ENCODE measurements at regions not wholly inside any gene's neighbourhood (a gene's known extent, or its start where the extent isn't known, plus 50 kb on each side); places are given as distances from the start of the nearest gene placed in this dataset.
A peak's percentile ranks its signal among the peaks of the same experiment; 100 is the strongest.

GRCh38 chr4:17347445-17347844, 164.4 kb downstream of the QDPR start:
- H3K27ac ChIP-seq: no peak overlapping the region
- Mint-ChIP-seq H3K36me3 (no peaks in the 10 kb centered on the region), H3K27me3 (ENCODE audit: insufficient read depth, low read depth) (peaks cover 5% of the 10 kb centered on the region)

DNA sequence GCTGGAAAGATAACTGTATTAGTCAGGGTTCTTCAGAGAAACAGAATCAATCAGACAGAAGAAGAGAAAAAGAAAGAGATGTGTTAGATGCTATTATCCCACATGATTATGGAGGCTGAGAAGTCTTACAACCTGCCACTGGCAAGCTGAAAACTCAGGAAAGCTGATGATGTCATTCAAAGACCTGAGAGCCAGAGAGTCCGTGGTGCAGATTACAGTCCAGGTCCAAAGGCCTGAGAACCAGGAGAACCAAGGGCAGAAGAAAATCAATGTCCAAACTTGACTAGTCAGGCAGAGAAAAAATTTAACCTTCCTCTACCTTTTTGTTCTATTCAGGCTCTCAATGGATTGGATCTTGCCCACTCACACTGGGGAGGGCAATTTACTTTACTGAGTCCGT, 172.5 kb downstream of the QDPR start:
- DNase-seq (ENCODE audit: low spot score): no peak
- Histone ChIP-seq H2AFZ (replicated peaks) (no peak overlapping the region), H3K4me2 (no peak overlapping the region), H3K4me1 (no peaks in the 10 kb centered on the region), H3K36me3 (no peaks in the 10 kb centered on the region), H3K9ac (no peak overlapping the region), H3K27me3 (no peaks in the 10 kb centered on the region), H4K20me1 (ENCODE audit: low read depth) (no peaks in the 10 kb centered on the region), H3K9me3 (ENCODE audit: low read depth) (no peaks in the 10 kb centered on the region), H3F3A (ENCODE audit: low read depth) (no peaks in the 10 kb centered on the region), H3K4me3 (no peak overlapping the region), H3K79me2 (ENCODE audit: low read depth) (no peaks in the 10 kb centered on the region), H3K27ac (no peak overlapping the region)
- no peak overlapping the region for H3K4me3 Mint-ChIP-seq
- H3K4me1 Mint-ChIP-seq: peaks cover 2% of the 10 kb centered on the region
- H3K27ac Mint-ChIP-seq: no peak overlapping the region
- H3K36me3 Mint-ChIP-seq: no peaks in the 10 kb centered on the region
- no peaks in the 10 kb centered on the region for H3K9me3 Mint-ChIP-seq
- TF ChIP-seq, protein P1, sequence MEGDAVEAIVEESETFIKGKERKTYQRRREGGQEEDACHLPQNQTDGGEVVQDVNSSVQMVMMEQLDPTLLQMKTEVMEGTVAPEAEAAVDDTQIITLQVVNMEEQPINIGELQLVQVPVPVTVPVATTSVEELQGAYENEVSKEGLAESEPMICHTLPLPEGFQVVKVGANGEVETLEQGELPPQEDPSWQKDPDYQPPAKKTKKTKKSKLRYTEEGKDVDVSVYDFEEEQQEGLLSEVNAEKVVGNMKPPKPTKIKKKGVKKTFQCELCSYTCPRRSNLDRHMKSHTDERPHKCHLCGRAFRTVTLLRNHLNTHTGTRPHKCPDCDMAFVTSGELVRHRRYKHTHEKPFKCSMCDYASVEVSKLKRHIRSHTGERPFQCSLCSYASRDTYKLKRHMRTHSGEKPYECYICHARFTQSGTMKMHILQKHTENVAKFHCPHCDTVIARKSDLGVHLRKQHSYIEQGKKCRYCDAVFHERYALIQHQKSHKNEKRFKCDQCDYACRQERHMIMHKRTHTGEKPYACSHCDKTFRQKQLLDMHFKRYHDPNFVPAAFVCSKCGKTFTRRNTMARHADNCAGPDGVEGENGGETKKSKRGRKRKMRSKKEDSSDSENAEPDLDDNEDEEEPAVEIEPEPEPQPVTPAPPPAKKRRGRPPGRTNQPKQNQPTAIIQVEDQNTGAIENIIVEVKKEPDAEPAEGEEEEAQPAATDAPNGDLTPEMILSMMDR (IDR thresholded peaks at IDR 0.05): no peak
- TF ChIP-seq EZH2phosphoT487 (IDR thresholded peaks at IDR 0.05) (no peak), EZH2 (IDR thresholded peaks at IDR 0.05) (no peak)
- H3K27me3 Mint-ChIP-seq (ENCODE audit: insufficient read depth, low read depth): peaks cover 5% of the 10 kb centered on the region

More at GRCh38 chr4:17347445-17347844, 164.4 kb downstream of the QDPR start:
- Histone ChIP-seq H3K79me2 (ENCODE audit: low read depth) (no peaks in the 10 kb centered on the region), H3K4me3 (no peak overlapping the region), H2AFZ (replicated peaks) (no peak overlapping the region), H3K36me3 (no peaks in the 10 kb centered on the region), H3K4me1 (no peaks in the 10 kb centered on the region), H3K9ac (no peak overlapping the region), H3K4me2 (no peak overlapping the region), H3K27me3 (no peaks in the 10 kb centered on the region), H4K20me1 (ENCODE audit: low read depth) (no peaks in the 10 kb centered on the region), H3K9me3 (ENCODE audit: low read depth) (no peaks in the 10 kb centered on the region), H3F3A (ENCODE audit: low read depth) (no peaks in the 10 kb centered on the region)
- Mint-ChIP-seq H3K27ac (no peak overlapping the region), H3K4me1 (no peaks in the 10 kb centered on the region), H3K4me3 (no peak overlapping the region), H3K9me3 (peaks cover 6% of the 10 kb centered on the region)
- peak; percentile 36 for DNase-seq (ENCODE audit: low spot score)
- TF ChIP-seq EZH2 (IDR thresholded peaks at IDR 0.05) (no peak), EZH2phosphoT487 (IDR thresholded peaks at IDR 0.05) (no peak)
- TF ChIP-seq, protein P1 (IDR thresholded peaks at IDR 0.05): peak; percentile 60

GRCh38 chr4:17336986-17337385, 174.9 kb downstream of the QDPR start:
- no peak overlapping the region for H3K27ac ChIP-seq
- Mint-ChIP-seq H3K9me3 (no peaks in the 10 kb centered on the region), H3K4me3 (no peak overlapping the region), H3K27ac (no peak overlapping the region), H3K27me3 (ENCODE audit: insufficient read depth, low read depth) (peaks cover 4% of the 10 kb centered on the region), H3K4me1 (peaks cover 2% of the 10 kb centered on the region), H3K36me3 (no peaks in the 10 kb centered on the region)
- no peaks in the 10 kb centered on the region for H3F3A ChIP-seq (ENCODE audit: low read depth)
- H3K4me2 ChIP-seq: no peak overlapping the region
- no peaks in the 10 kb centered on the region for H4K20me1 ChIP-seq (ENCODE audit: low read depth)
- no peak for TF ChIP-seq EZH2 (IDR thresholded peaks at IDR 0.05)
- TF ChIP-seq, protein P1 (IDR thresholded peaks at IDR 0.05): no peak
- no peak for TF ChIP-seq EZH2phosphoT487 (IDR thresholded peaks at IDR 0.05)
- H3K36me3 ChIP-seq: no peaks in the 10 kb centered on the region
- no peak for DNase-seq (ENCODE audit: low spot score)
- no peak overlapping the region for H3K9ac ChIP-seq
- no peak overlapping the region for H2AFZ ChIP-seq (replicated peaks)
- no peak overlapping the region for H3K4me3 ChIP-seq
- H3K27me3 ChIP-seq: no peaks in the 10 kb centered on the region
- H3K79me2 ChIP-seq (ENCODE audit: low read depth): no peaks in the 10 kb centered on the region
- no peaks in the 10 kb centered on the region for H3K9me3 ChIP-seq (ENCODE audit: low read depth)
- no peaks in the 10 kb centered on the region for H3K4me1 ChIP-seq

All from neural progenitor cell (in vitro differentiated cells).